NCI-H1417 treated with DMSO at 0.1 percent for 48 hours (cell line): ENCODE measurements at regions not wholly inside any gene's neighbourhood (a gene's known extent, or its start where the extent isn't known, plus 50 kb on each side); places are given as distances from the start of the nearest gene placed in this dataset.
"Not testable (repeated sequence)": the region's sequence is repeated elsewhere in the genome, so short reads cannot be mapped to it uniquely, and the experiment has no call there.

ENCODE experiments used
- DNase-seq: peaks from one replicate; lab custom pipeline; 2025; lab: John Stamatoyannopoulos, UW

DNA sequence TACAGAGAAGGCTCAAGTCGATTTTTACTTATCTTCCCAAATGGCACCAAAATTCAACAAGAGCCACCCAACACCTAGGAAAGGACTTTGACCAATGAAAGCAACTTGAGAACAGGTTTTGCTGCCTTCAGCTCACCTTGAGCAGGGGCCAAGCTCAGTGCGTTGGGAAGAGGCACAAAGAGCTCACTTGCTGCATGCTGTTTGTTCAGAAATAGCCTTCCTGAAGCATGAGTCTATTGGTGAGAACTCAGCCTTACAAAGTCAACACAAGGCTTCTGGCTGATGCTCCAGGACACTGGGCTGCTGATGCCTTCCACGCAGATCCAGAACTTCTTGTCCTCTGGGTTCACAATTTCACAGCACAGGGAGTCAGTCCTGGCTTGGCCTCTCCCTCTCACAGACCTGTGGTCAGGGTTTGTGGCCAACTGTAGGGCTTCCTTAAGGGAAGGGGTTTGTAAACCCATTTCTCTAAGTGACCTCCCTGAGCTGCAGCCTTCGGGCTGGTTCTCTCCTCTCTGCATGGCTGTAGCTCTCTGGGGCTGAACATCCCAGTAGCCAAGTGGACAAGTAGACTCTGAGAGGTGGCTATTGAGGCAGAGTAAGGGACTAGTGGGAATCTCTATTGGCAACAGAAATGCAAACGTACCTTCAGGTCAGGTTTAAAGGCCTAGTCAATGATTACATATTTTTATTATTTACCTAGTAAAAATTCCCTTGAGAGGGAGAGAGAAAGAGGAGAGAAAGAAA lies 124.7 kb upstream of the GATA6 start:
- no peak for DNase-seq

DNA sequence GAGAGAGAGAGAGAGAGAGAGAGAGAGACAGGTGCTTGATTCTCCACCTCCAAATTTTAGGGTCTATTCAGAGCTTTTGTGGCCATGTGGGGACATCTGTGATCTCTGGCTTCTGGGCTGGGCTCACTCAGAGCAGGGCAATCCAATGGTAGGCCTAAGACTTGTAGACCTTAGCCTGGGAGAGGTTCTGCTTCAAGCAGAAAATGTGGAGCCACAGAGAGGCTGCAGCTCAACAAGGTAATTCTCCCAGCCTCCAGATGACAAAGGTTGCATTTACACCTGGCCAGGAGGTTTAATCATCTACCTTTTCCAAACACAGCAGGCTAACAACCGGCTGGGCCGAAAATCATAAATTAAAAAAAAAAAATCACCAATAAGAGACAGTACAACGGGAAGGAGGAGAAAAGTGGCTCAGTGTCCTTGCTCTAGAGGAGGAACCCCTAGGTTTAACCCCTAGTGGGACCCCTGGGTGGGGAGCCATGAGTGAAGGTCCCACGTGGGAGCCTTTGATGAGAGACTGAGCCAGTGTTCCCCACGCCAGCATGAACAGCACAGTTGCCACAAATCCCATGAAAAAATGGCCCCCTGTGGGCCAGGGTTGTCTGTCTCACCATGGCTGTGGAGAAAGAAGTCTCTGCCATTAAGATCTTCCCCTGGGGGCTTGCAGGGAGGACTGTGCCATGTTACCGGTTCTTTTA lies 124.0 kb upstream of the GATA6 start:
- no peak for DNase-seq

DNA sequence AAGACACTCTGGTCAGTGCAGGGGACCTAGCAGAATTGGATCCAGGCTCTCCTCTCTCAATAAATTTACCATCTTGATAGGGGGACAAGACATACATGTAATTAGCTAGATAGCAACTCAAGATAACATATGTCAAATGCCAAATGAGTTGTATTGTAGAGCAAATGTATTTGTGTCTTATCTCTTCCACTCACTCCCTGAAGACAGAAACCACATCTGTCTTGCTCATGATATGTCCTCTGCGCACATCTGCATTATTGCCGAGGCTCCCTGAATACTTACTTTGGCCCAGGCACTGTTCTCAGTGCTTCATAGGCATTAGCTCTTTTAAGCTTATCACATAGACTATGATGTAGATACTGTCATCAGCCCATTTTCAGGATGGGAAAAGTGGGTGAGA lies 122.9 kb upstream of the GATA6 start:
- DNase-seq, result no peak

DNA sequence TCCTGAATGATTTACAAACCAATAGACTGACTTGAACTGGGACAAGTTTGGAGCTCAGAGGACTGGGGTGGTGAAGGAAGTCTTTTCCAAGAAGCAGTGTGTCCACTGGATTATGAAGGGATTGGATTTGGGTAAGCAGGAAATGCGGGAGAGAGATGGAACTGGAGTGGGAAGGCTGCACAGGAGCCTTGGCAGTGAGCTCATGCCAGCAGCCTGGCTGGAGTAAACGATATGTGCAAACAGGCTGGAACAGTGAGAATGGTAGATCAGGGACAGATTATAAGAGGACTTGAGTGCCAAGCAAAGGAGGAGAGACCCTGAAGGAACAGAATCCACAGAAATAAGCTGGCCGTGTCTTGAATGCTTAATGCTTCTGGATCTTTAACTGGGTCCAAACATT lies 121.9 kb upstream of the GATA6 start:
- no peak for DNase-seq

DNA sequence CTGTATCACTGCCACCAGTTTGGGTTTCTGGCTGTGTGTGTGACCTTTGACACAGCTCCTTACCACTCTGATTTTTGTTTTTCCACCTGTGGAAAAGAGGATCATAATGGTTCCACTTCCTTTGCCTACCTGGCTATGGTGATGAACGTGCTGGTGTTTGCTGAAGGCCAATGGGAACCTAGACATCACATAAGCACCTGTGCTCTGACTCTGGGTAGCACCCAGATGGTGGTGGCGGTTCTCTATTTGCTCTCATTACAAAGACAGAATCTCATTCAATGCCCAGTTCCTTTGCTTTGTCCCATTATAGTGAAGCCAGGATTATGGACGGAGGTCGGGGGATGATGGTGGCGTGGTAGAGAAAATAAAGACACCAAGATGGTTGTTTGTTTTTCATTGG lies 121.2 kb upstream of the GATA6 start:
- DNase-seq, result no peak

DNA sequence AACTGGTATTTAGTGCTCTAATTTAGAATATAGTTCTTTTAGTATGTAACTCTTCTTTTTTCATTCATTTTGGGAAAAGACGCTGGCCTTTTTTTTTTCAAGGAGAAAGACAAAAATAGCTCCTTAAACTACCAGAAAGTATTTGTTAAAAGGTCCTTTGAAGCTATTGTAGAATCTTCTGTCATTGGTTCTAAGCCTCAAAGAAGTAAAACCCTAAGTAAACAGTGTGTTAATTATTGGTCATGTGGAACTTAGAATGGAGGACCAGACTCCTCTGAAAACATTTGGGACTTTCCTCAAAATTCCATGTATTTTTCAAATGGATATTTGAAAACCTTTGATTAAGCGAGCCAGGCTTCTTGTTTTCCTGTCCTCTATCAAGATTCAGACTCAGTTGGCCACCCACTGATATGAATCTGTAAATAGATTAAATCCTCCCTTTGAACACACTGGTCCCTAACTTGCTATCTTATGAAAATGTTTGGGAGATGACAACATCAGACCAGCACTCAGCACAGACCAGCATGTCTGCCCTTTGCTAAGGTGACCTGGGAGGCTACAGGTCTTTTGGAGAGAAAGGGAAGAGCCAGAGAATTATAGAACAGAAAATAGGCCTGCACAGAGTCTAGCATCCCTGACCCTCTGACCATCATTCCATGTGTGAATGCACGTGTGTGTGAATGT lies 120.3 kb upstream of the GATA6 start:
- DNase-seq, result no peak

DNA sequence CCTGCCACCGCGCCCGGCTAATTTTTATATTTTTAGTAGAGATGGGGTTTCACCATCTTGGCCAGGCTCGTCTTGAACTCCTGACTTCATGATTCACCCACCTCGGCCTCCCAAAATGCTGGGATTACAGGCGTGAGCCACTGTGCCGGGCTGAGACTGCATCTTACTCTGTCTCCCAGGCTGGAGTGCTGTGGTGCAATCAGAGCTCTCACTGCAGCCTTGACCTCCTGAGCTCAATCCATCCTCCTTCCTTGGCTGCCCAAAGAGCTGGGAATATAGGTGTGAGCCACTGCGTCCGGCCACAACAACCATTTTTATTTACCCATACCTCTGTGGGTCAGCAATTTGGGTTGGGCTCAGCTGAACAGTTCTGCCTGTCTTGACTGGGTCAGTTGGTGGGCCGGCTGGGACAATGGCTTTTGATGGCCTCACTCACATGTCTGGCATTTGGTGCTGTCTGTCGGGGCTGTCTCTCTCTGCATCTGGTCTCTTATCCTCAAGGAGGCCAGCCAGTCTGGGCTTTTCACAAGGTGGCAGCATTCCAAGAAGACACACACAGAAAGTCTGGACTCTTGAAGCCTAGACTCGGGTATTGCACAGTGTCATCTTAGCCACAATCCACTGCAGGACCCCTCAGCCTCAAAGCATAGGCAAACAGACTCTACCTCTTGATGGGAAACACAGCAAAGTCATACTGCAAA lies 116.8 kb upstream of the GATA6 start:
- DNase-seq, result no peak

DNA sequence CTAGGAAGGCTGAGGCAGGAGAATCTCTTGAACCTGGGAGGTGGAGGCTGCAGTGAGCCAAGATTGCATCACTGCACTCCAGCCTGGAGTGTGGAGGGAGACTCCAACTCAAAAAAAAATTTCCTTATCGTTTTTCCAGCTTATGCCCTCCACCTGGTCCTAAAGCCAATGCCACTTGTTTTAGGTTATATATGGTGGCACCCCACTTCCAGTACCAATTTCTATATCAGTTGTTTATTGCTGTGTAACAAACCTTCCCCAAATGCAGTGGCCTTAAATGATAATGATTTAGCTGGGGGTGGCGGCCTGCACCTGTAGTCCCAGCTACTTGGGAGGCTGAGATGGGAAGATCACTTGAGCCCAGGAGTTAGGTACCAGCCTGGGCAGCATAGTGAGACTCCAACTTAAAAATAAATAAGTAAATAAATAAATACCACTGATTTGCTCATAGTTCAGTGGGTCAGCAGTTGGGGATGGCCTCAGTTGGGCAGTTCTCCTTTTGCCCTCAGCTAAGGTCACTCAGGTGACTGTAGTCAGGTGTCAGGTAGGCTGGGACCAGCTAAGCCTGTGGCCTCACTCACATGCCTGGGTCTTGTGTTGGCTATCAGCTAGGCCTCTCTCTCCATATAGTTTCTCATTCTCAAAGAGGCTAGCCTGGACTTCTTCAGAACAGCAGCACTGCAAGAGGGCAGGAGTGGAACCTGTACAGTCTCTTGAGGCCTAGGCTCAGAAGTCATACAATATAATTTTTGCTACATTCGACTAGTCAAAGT lies 113.7 kb upstream of the GATA6 start:
- DNase-seq, result no peak

DNA sequence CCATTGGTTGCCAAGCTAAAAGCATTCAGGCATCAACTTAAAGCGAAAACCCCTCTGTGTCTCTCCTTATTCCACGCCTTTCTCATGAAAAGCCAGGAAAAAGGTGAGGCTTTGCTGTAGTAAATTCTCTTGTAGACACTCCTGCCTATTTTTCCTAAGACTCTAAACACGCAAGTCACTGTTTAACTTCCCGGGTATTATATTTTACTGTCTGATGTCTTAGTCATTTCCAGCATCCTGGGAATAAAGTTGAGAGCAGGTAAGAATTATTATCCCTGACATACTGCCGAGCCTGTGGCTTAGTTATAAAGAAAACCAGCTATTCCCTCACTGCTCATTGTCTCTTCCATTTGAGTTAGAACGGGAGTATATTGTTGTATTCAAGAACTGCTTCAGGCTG lies 112.4 kb upstream of the GATA6 start:
- DNase-seq, result no peak

DNA sequence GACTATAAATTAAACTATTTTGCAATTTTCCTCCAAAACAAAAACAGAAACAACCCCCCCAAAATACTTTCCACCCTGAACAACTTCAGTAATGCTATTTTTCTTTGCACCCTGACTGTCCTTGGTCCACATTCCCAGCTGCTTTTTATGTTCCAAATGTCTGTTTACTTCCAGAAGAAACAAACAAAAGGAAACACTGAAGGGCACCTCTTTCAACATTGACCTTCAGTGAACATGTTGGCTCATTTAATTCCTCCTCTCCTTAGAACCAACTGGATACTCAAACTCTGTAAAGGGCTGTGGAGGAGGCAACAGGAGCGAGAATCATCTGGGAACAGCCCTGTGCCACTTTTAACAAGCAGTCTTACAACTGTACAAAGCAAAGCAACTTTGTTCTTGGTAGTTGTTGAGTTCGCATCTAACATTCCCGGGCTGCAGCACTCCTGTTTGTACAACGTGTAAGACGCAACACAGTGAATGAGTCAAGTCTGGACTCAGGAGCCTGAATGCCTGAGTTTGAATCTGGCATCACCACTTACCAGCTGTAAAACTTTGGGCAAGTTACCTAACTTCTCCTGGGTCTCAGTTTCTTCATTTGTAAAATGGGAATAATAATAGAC lies 111.4 kb upstream of the GATA6 start:
- DNase-seq, result no peak

DNA sequence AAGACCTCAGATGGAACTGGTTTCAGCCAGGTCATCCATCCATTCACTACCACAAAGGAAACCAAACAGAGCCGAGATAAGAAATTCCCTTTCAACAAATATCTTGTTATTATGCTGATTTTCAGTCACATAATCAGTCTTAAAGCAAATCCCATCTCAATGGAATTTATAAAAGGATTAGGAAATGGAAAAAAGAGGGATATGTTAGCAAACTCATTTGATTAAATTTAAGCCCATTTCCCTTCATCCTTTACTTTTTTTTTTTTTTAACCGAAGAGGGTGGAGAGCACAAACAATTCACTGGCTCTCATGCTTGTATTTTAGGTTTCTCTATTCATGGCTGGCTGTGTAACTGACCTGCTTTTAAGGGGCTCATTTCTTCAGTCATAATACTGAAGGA lies 109.0 kb upstream of the GATA6 start:
- DNase-seq, result no peak

DNA sequence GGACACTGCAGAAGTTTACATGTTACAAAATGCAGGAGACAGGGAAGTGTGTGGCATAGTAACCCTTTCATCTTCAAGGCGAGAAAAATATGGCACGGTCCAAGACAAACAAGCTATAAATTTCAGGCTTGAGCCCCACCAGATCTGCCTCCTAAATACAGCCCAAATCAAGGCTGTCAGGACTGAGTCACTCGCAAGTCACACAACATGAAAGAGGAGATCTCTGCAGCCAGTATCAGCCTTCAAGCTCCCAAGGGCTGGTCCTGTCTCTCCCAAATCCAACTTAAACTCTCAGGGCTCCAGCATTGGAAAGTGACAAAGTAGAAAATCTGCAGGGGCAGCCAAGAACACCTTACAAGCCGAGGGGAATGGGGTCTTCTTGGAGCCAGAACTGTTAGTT lies 106.3 kb upstream of the GATA6 start:
- DNase-seq, result no peak

DNA sequence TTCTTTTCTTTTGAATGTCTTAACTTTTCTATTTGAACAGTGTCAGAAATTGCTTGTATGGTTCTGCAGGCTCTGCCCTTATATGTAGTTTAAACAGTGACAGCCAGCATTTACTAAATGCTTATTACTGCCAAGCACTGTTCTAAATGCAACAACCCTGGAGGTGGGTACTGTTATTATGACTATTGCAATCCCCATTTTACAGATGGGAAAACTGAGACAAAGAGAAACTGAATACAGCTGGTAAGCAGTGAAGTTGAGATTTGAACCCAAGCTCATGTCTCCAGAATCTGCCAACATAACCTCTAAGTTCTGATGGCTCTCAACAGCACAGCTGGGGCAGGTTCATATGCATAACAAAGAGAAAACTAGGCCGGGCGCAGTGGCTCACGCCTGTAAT lies 105.7 kb upstream of the GATA6 start:
- no peak for DNase-seq

DNA sequence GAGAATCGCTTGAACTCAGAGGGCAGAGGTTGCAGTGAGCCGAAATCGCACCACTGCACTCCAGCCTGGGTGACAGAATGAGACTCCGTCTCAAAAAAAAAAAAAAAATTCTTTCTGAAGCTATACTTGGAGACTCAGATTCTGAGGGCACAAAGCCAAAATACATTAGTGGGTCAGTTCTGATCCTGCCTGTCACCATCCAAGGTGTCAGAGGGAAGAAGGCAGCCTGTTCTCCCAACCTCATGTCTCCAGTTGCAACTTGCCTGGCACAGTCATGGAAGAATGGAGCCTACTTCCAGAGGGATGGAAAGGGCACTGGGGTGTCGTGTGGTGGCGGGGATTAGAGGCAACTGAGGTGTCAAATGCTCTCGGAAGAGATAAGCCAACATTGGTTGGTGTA lies 104.8 kb upstream of the GATA6 start:
- no peak for DNase-seq

DNA sequence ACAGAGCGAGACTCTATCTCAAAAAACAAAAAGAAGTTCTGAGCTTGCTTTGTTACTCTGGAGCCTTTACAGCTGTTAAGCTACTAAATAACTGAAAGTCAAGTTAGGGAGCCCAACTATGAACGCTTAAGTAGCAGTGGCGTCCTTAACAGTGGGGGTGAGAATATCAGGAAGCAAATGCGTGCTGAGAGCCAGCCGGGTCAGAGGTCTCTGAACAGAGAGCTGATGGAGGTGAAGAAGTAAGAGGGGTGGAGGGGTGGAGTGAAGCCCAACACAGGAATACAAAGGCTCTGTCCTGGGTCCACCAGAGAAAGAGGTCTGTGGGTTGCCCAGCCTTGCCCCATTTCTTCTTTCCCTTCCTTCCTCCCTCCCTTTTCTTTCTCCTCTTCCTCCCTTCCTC lies 104.1 kb upstream of the GATA6 start:
- DNase-seq, result no peak

DNA sequence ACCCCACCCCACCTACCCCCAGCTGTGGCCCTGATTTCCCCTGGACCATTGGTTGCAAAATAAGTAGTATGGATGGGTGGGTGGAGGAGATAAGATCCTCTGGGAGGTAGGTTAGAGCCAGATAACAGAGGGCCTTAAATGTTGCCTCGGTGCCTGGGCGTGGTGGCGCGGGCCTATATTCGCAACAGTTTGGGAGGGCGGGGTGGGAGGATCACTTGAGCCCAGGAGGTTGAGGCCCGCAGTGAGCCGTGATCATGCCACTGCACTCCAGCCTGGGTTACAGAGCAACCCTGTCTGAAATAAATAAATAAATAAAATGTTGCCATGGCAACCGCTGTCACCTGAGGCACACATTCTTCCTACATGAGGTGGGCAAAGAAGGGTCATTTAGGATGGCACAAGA lies 103.3 kb upstream of the GATA6 start:
- no peak for DNase-seq

DNA sequence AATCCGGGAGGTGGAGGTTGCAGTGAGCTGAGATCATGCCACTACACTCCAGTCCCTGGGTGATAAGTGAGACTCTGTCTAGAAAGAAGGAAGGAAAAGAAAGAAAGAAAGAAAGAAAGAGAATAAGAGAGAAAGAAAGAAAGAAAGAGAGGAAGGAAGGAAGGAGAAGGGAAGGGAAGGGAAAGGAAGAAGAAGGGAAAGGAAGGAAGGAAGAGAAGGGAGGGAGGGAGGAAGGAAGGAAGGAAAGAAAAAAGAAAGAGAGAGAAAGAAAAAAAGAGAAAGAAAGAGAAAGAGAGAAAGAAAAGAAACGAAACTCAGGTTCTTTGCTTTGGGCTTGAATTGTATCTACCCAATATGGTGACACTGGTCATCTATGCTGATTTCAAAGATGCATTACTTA lies 102.3 kb upstream of the GATA6 start:
- DNase-seq, result no peak

DNA sequence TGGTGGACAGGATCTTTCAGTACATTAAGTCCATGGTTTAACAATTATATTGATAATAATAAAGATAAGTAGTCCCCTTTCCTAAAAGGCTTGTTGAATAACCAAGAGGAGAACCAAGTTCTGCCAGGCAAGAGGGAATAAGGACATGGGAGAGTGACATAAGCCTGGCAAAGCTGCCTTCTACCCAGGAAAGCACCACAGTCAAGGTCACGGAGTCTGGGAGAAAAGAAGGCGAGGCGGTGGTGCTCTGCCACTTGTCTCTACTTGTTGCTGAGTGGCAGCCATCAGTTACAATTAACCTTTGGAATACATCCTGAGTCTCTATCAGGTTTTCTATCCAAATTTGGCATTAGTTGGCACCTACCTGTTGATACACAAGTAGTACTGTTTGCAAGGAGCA lies 101.7 kb upstream of the GATA6 start:
- no peak for DNase-seq

DNA sequence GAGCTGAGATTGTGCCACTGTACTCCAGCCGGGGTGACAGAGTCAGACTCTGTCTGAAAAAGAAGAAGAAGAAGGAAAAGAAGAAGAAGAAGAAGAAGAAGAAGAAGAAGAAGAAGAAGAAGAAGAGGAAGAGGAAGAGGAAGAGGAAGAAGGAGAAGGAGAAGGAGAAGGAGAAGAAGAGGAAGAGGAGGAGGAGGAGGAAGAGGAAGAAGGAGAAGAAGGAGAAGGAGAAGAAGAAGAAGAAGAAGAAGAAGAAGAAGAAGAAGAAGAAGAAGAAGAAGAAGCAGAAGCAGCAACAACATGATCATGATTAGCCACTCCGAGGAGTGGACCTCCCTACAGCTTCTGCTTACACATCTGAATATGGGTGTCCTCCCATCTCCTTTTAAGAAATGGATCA lies 100.6 kb upstream of the GATA6 start:
- DNase-seq, result not testable (repeated sequence)

DNA sequence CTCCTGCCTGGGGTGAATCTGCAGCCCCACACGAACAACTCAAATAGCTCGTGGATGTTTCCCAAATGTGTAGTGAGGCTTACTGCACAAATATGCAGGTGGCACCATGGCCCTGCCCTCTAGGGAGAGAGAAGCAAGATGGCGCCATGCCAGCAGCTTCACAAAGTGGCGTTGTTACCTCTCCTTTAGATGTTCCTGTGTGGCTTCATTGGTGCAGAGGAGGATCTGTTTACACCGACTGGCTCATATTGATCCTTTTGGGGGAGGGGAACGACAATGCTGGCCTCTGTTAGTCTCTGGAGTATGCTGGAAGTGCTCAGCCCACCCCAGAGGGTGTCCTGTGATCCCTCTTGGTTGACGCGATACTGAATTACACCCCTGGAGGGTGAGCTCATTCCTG lies 99.5 kb upstream of the GATA6 start:
- no peak for DNase-seq

DNA sequence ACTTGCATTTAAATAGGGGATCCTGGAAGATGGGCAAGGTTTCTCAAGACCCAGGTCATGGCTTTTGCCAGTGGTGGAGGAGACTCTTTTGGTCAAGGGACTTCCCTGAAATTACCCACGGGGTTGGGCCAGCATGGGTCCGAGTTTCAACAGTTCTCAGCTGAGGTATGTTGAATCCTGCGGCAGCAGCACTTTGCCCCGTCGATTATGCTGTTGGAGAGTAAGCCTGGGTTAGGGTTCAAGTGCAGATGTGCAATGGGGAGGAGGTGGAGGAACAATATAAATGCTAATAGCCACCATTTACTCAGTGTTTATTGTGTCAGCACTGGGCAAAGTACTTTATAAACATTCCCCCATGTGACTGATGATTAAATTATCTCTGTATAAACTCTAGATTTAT lies 96.0 kb upstream of the GATA6 start:
- no peak for DNase-seq
